ENCODE measurements at regions not wholly inside any gene's neighbourhood (a gene's known extent, or its start where the extent isn't known, plus 50 kb on each side); places are given as distances from the start of the nearest gene placed in this dataset.
"Not testable (repeated sequence)": the region's sequence is repeated elsewhere in the genome, so short reads cannot be mapped to it uniquely, and the experiment has no call there.

DNA sequence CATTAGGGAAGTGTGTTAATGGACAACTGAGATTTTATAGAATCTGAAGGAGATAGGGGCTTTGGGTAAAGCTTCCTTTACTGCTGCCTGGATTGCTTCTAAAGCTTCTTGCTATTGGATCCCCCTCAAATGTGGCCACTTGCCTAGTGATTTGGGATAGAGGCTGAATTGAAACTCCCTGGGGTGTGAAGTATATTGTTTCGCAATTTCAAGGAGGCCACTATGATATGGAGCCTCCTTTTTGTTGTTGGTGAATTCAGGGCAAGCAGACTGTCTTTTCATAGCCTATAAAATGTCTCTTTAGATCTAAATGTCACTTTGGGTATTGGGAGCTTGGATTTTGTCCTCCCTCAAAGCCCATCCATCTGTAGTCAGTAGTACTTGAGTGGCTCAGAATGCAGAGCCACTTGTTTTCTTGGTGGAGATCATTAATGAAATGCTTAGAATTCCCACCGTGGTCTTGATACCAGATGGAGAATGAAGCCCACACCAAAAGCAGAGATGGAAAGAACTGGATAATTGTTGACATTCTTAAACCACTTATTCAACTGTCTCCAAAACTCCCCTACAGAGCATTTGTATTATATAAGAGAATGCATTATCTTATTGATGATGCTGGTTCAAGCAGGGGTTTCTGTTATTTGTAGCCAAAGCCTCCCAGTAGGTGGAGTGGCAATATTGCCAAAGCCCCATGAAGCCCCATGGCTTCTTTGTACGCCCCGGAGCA, 144.3 kb upstream of the KCNE2 start:
- DNase-seq: no peak

- no peak for DNase-seq
These were observed 143.1 kb upstream of the KCNE2 start for GRCh38 chr21:34220556-34221195.

GRCh38 chr21:34221331-34222030, 142.3 kb upstream of the KCNE2 start:
- no peak for DNase-seq

DNA sequence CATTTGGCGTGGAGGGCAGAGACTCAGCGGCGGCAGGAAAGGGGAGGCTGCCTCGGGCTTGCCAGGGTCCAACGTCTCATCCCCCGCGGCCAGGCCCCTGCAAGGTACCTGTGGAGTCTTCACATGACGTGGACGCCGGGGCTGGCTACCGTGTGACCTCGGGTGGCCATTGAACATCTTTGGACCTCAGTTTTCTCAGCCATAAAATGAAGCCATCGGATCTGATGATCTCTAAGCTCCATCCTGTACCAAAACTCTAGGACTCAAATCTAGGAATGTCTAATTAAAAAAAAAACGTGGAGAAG, 141.8 kb upstream of the KCNE2 start:
- DNase-seq: no peak

DNA sequence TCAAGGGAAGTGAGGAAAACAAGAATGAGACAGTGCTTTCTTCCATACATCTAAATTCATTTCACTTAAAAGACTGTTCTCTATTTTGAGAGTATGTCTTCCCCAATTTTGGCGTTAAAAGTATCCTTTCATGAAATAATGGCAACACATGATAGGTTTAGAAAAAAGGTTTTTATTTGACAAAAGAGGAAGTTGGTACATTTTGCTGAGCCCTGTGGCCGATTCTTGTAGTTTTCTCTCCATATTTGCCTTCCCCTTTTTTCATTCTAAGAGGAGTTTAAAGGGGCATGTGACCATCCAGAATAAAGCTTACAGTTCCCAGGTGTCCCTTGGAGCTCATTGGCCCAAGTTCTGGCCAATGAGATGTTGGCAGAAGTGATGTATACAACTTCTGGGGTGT, 140.4 kb upstream of the KCNE2 start:
- no peak for DNase-seq

GRCh38 chr21:34227386-34227852, 136.4 kb upstream of the KCNE2 start:
- no peak for DNase-seq

GRCh38 chr21:34228792-34229191, 135.0 kb upstream of the KCNE2 start:
- DNase-seq: no peak

GRCh38 chr21:34229353-34229752, 134.5 kb upstream of the KCNE2 start:
- no peak for DNase-seq

DNA sequence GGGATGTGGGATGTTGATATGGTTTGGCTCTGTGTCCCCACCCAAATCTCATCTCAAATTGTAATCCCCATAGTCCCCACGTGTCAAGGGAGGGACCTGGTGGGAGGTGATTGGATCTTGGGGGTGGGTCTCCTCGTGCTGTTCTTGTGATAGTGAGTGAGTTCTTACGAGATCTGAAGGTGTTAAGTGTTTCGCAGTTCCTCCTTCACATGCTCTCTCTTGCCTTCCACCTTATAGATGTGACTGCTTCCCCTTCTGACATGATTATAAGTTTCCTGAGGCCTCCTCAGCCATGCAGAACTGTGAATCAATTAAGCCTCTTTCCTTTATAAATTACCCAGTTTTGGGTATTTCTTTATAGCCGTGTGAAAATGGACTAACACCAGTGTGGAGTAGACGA, 130.1 kb upstream of the KCNE2 start:
- not testable (repeated sequence) for DNase-seq

DNA sequence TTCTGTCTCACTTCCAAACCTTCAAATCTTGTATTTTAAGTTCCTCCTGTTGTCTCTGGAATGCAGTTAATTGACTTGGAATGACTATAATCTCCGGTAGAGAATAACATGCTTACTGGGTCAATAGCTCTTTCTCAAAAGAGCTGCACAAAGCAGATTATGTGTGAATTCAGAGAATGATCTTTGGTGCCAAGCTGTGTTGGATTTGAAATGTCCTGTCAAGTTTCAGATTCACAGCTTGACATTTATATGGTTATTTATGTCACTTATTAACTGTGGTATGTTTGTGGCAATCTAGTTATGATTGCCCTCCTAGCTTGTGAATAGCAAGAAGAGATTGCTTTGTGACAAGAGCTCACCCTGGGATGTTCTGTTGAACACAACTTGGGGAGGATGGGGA, 128.3 kb upstream of the KCNE2 start:
- DNase-seq: no peak

- no peak for DNase-seq
These were observed 120.8 kb upstream of the KCNE2 start for GRCh38 chr21:34242973-34243372.

DNA sequence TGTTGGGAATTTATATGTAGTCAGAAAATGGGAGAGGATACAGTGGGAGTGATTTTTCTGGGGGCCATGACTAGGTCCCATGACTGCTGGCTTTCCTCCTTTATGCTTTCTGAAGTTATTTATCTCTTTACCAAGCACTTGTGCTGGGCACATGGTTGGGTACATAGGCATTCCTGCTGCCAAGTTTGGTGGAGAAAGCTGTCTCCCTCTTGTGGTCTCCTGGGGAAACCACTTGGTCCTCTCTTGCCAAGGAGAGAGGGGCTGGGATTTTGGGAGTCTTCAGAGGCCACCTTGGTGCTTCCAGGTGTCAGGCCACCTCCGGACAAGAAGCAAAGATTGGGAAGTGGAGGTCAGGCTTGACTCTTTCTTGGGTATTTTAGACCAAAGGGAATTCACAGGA, 120.2 kb upstream of the KCNE2 start:
- DNase-seq: peak; percentile 13

- no peak for DNase-seq
These were observed 111.1 kb upstream of the KCNE2 start for GRCh38 chr21:34252751-34253150.

GRCh38 chr21:34255073-34255472, 108.7 kb upstream of the KCNE2 start:
- no peak for DNase-seq

- DNase-seq: no peak
These were observed 103.4 kb upstream of the KCNE2 start for GRCh38 chr21:34260277-34261008.

GRCh38 chr21:34261841-34262468, 101.9 kb upstream of the KCNE2 start:
- no peak for DNase-seq

DNA sequence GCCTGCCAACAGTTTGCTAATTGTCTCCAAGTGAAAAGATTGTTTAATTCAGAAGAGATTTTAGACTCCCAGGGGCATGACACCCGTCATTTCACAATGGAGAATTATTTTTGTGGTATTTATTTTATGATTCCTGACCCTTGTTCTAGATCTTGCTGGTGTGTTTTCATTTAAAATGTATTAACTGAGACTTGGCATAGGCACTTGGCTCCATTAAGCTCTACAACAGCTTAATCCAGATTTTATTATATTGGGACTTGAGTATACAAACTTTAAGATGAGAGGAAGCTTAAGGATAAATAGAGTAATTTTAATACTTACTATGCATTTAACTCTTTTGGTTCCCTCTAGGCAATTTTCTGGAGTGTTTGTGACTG, 101.3 kb upstream of the KCNE2 start:
- DNase-seq: no peak

- DNase-seq: no peak
These were observed 100.2 kb upstream of the KCNE2 start for GRCh38 chr21:34263629-34264028.

DNA sequence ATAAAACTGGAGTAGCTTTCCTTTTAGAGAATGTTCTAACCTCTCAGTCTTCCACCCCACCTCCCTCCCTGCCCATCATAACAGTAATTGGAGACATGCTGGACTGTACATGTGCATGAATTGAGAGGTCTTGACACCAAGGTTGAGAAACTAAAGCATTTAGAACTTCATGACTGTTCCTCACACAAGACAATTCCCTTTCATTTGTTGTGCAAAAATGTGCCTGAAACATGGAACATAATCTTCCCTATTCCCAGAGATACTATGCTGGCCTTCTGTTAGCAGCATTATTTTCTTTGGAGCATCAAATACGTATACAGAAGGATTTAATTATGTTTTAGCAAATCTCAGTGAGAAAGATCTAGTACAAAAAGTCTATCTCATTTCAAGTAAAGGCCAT, 97.5 kb upstream of the KCNE2 start:
- DNase-seq: no peak

GRCh38 chr21:34268493-34268892, 95.3 kb upstream of the KCNE2 start:
- no peak for DNase-seq

GRCh38 chr21:34270411-34270810, 93.4 kb upstream of the KCNE2 start:
- DNase-seq: no peak

DNA sequence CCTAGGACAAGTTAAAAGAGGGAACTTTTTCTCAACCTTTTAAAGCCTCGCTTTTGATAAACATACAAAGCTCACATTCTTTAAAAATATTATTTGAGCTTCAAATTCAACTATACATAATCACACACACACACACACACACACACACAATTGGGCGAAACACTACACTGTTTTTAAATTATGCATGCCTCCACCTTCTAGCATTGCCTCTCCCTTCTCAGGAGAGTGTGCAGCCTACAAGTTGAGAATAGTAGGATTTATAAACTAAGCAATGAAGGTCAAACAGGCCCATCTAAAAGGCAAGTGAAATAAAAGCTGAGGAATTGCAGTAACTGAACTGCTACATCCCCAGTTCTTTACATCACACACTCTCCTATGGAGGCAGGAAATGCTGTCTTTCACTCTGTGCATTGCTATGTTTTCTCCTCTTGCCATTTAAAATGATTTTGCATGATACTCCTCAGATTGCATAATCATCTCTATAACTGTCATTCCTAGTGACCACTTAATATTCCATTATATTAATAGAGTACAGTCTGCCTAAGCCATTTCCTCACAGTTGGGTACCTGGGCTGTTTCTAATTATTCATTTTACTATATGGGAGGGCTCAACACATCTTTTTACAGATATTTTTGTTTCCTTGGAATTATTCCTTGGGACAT, 92.5 kb upstream of the KCNE2 start:
- no peak for DNase-seq

DNA sequence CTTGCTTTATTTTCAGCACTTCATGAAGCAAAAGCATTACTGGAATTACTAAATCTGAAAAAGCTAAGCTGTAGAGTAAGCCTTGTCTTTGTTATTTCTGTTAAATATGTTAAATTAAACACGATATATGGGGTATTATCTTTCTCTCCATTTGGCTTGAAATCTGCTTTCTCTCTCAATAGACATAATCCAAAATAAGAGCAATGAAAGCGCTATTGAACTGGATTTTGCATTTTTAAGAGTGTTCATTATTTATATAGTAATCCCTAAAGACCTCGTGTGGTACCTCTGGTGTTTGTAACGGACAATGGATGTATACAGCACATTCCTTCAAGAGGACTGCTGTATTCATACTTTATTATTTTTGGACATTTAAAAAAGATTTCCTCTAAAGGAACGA, 91.5 kb upstream of the KCNE2 start:
- DNase-seq: no peak
